Panc1 (cell line): ENCODE measurements at regions not wholly inside any gene's neighbourhood (a gene's known extent, or its start where the extent isn't known, plus 50 kb on each side); places are given as distances from the start of the nearest gene placed in this dataset.

Source experiments
- ATAC-seq: fragments of 200-7000 bp; cut with Tn5 transposase; 2 replicates; pipeline ENCODE4 v1.9.1; 2020; ENCODE audit warnings: mild to moderate bottlenecking, moderate library complexity
- BruUV-seq: library from RNA; stranded (reverse); fragments of 400-500 nt; replicated peaks from 2 replicates; lab custom pipeline; 2021; lab: Mats Ljungman, UMichigan
- CTCF ChIA-PET: fragments of 300-600 bp; sonication (Branson Sonifier 250); formaldehyde crosslinking; loops from one replicate; lab custom pipeline; 2022; ENCODE audit warnings: antibody characterized with exemption; lab: Charles Lee
- POLR2A ChIA-PET: fragments of 300-600 bp; sonication (Branson Sonifier 250); formaldehyde crosslinking; loops from one replicate; lab custom pipeline; 2022; ENCODE audit warnings: antibody characterized with exemption; lab: Charles Lee
- DNase-seq: peaks from one replicate; pipeline ENCODE4 v3.0.0-alpha.2; 2010; ENCODE audit warnings: low read depth, low spot score
- H3K27ac ChIP-seq: 2 replicates; pipeline ENCODE4 v1.5.1; 2011; ENCODE audit warnings: mild to moderate bottlenecking, low read length, inconsistent platforms
- H3K27me3 ChIP-seq: fragments of 200-500 bp; sonication (Bioruptor generic); 2 replicates; pipeline ENCODE4 v1.6.0; 2014; ENCODE audit warnings: low read length, inconsistent platforms; ENCODE audit not compliant: control insufficient read depth, insufficient read depth
- H3K36me3 ChIP-seq: fragments of 200-500 bp; sonication (Bioruptor generic); 2 replicates; pipeline ENCODE4 v1.5.1; 2014; ENCODE audit warnings: inconsistent platforms, mild to moderate bottlenecking, low read length, moderate library complexity; ENCODE audit not compliant: control insufficient read depth, insufficient read depth
- H3K4me1 ChIP-seq: 2 replicates; pipeline ENCODE4 v1.5.1; 2011; ENCODE audit warnings: inconsistent platforms, mild to moderate bottlenecking, low read length, moderate library complexity; ENCODE audit not compliant: control insufficient read depth, insufficient read depth
- H3K4me3 ChIP-seq, 2 experiments: 2 replicates each; pipeline ENCODE4 v1.5.1; 2011 to 2012; ENCODE audit warnings: low read depth in 2 of 2, low read length in 2 of 2, mild to moderate bottlenecking in 2 of 2, inconsistent platforms in 1 of 2, moderate library complexity in 1 of 2
- H3K9me3 ChIP-seq: fragments of 200-500 bp; sonication (Bioruptor generic); 2 replicates; pipeline ENCODE4 v1.5.1; 2014; ENCODE audit warnings: low read depth, mild to moderate bottlenecking, inconsistent platforms, low read length, moderate library complexity; ENCODE audit not compliant: control insufficient read depth, insufficient read depth
- CTCF ChIP-seq: fragments of 450-650 bp; IDR thresholded peaks from 2 replicates; pipeline ENCODE4 v1.5.1; 2017; ENCODE audit warnings: mild to moderate bottlenecking
- POLR2AphosphoS5 ChIP-seq: IDR thresholded peaks from 2 replicates; pipeline ENCODE4 v1.6.1; 2012; ENCODE audit warnings: mild to moderate bottlenecking, low read depth, low read length, moderate library complexity
- REST ChIP-seq, 2 experiments: IDR thresholded peaks; 2 replicates each; pipeline ENCODE4 v1.6.1; 2011 to 2012; ENCODE audit warnings: low read depth in 2 of 2, control low read depth in 1 of 2, low read length in 1 of 2, mild to moderate bottlenecking in 1 of 2, moderate library complexity in 1 of 2; ENCODE audit not compliant: insufficient read depth in 1 of 2
- SIN3A ChIP-seq: IDR thresholded peaks from 2 replicates; pipeline ENCODE4 v1.6.1; 2012; ENCODE audit warnings: low read depth, mild to moderate bottlenecking, low read length, moderate library complexity, borderline replicate concordance; ENCODE audit not compliant: insufficient read depth
- TCF7L2 ChIP-seq: IDR thresholded peaks from 2 replicates; pipeline ENCODE4 v1.6.1; 2011; ENCODE audit warnings: mild to moderate bottlenecking, low read depth, low read length, inconsistent platforms
- in situ Hi-C: cut with HindIII; loops from 2 replicates; pipeline ENCODE4 v1.10.0; 2016; ENCODE audit warnings: low sequenced_read_pairs, low pct_unique_long_range_greater_than_20kb
- intact Hi-C: fragments of 100-400 bp; cut with micrococcal nuclease; formaldehyde crosslinking; loops from one replicate; pipeline ENCODE4 v1.10.0; 2022; ENCODE audit not compliant: unreplicated experiment

- Histone ChIP-seq H3K36me3 (no peaks in the 10 kb centered on the region), H3K27ac (no peak overlapping the region), H3K27me3 (no peaks in the 10 kb centered on the region; the same call in 1 of the 2 replicates), H3K4me3 (no peak overlapping the region), H3K4me1 (no peaks in the 10 kb centered on the region), H3K9me3 (no peaks in the 10 kb centered on the region)
- ChIA-PET POLR2A (no interaction called here), CTCF (no interaction called here)
- no TSS peak for BruUV-seq
- no peak for TF ChIP-seq REST (IDR thresholded peaks at IDR 0.05; ENCODE audit: insufficient read depth in 1 of 2, low read depth in 2 of 2, low read length in 1 of 2)
- TF ChIP-seq POLR2AphosphoS5: no peak
- TF ChIP-seq TCF7L2: no peak
- no peak for TF ChIP-seq CTCF
- TF ChIP-seq SIN3A: no peak
- DNase-seq: no peak
- intact Hi-C loops (no loop called here), in situ Hi-C loops (no loop called here)
- ATAC-seq: no peak
Measured at GRCh38 chr12:114140576-114140975, 174.5 kb upstream of the RBM19 start.

- ChIA-PET POLR2A (no interaction called here), CTCF (no interaction called here)
- Histone ChIP-seq H3K4me3 (no peak overlapping the region), H3K27me3 (no peaks in the 10 kb centered on the region; the same call in 1 of the 2 replicates), H3K36me3 (no peaks in the 10 kb centered on the region), H3K4me1 (no peaks in the 10 kb centered on the region), H3K27ac (no peak overlapping the region), H3K9me3 (no peaks in the 10 kb centered on the region)
- TF ChIP-seq SIN3A: no peak
- TF ChIP-seq TCF7L2: no peak
- TF ChIP-seq POLR2AphosphoS5: no peak
- TF ChIP-seq REST (IDR thresholded peaks at IDR 0.05; ENCODE audit: insufficient read depth in 1 of 2, low read depth in 2 of 2, low read length in 1 of 2): no peak
- TF ChIP-seq CTCF: no peak
- intact Hi-C loops (no loop called here), in situ Hi-C loops (no loop called here)
- BruUV-seq: no TSS peak
- ATAC-seq (no peak), DNase-seq (no peak)
Measured at GRCh38 chr12:114136631-114137030, 170.5 kb upstream of the RBM19 start.
